WTC11 (cell line): ENCODE measurements at regions not wholly inside any gene's neighbourhood (a gene's known extent, or its start where the extent isn't known, plus 50 kb on each side); places are given as distances from the start of the nearest gene placed in this dataset.

Experiments
- ATAC-seq: fragments of 200-7000 bp; cut with Tn5 transposase; 2 replicates; pipeline ENCODE4 v1.10.0; 2021; ENCODE audit warnings: mild to moderate bottlenecking, moderate library complexity
- CTCF ChIA-PET: fragments of 300-600 bp; sonication (Branson Sonifier 250); formaldehyde crosslinking; loops from one replicate; lab custom pipeline; 2021; ENCODE audit warnings: antibody characterized with exemption; lab: Charles Lee
- POLR2A ChIA-PET: fragments of 350-600 bp; sonication (Branson Sonifier 250); formaldehyde crosslinking; loops from one replicate; lab custom pipeline; 2021; ENCODE audit warnings: antibody characterized with exemption; lab: Charles Lee
- DNase-seq: peaks from one replicate; pipeline ENCODE4 v3.0.0; 2021; ENCODE audit warnings: low spot score
- H3K27ac Mint-ChIP-seq: 2 replicates; pipeline ENCODE4 v1.8.0; 2021; ENCODE audit warnings: mixed read lengths
- H3K27me3 Mint-ChIP-seq: 2 replicates; pipeline ENCODE4 v1.8.0; 2021; ENCODE audit warnings: low read depth, mild to moderate bottlenecking, moderate library complexity, mixed read lengths
- H3K36me3 Mint-ChIP-seq: 2 replicates; pipeline ENCODE4 v1.8.0; 2021; ENCODE audit warnings: mixed read lengths
- H3K4me1 Mint-ChIP-seq: 2 replicates; pipeline ENCODE4 v1.8.0; 2022; ENCODE audit warnings: mixed read lengths
- H3K4me3 Mint-ChIP-seq: 2 replicates; pipeline ENCODE4 v1.8.0; 2021; ENCODE audit warnings: mild to moderate bottlenecking, moderate library complexity, mixed read lengths
- H3K9me3 Mint-ChIP-seq: 2 replicates; pipeline ENCODE4 v1.8.0; 2021; ENCODE audit warnings: mixed read lengths
- CBFB ChIP-seq: sonication (generic); formaldehyde crosslinking; IDR thresholded peaks from 2 replicates; pipeline ENCODE4 v1.8.1; 2022; ENCODE audit warnings: mild to moderate bottlenecking, low read depth, missing genetic modification reagents
- ESRRA ChIP-seq: sonication (generic); formaldehyde crosslinking; IDR thresholded peaks from 2 replicates; pipeline ENCODE4 v1.8.1; 2022; ENCODE audit warnings: mild to moderate bottlenecking, missing genetic modification reagents, borderline replicate concordance
- GRHL2 ChIP-seq: fragments of 250-450 bp; sonication (Bioruptor Pico); IDR thresholded peaks from 2 replicates; pipeline ENCODE4 v1.8.0; 2022; ENCODE audit warnings: mild to moderate bottlenecking, moderate library complexity; ENCODE audit not compliant: insufficient replicate concordance, severe bottlenecking
- IRF2 ChIP-seq: sonication (generic); formaldehyde crosslinking; IDR thresholded peaks from 2 replicates; pipeline ENCODE4 v1.8.0; 2022; ENCODE audit warnings: low read depth, missing genetic modification reagents, borderline replicate concordance
- JUN ChIP-seq: sonication (generic); formaldehyde crosslinking; IDR thresholded peaks from 2 replicates; pipeline ENCODE4 v1.8.0; 2023; ENCODE audit warnings: mild to moderate bottlenecking, missing genetic modification reagents
- MXD4 ChIP-seq: fragments of 250-450 bp; sonication (Bioruptor Pico); IDR thresholded peaks from 2 replicates; pipeline ENCODE4 v1.8.0; 2021; ENCODE audit warnings: mild to moderate bottlenecking, moderate library complexity, borderline replicate concordance
- NFATC4 ChIP-seq: fragments of 250-450 bp; sonication (Bioruptor Pico); IDR thresholded peaks from 2 replicates; pipeline ENCODE4 v1.9.0; 2021; ENCODE audit warnings: mild to moderate bottlenecking
- NR1H2 ChIP-seq: sonication (generic); formaldehyde crosslinking; IDR thresholded peaks from 2 replicates; pipeline ENCODE4 v1.9.0; 2021; ENCODE audit warnings: mild to moderate bottlenecking, moderate library complexity, missing genetic modification reagents
- OVOL2 ChIP-seq: fragments of 250-450 bp; sonication (Bioruptor Pico); IDR thresholded peaks from 2 replicates; pipeline ENCODE4 v1.9.0; 2021; ENCODE audit warnings: mild to moderate bottlenecking, borderline replicate concordance
- SOX15 ChIP-seq: fragments of 250-450 bp; sonication (Bioruptor Pico); IDR thresholded peaks from 2 replicates; pipeline ENCODE4 v1.9.0; 2021; ENCODE audit warnings: mild to moderate bottlenecking
- SP1 ChIP-seq: sonication (generic); formaldehyde crosslinking; conservative IDR thresholded peaks from 2 replicates; pipeline ENCODE4 v1.8.1; 2022; ENCODE audit warnings: missing genetic modification reagents
- TCF7 ChIP-seq: sonication (generic); formaldehyde crosslinking; IDR thresholded peaks from 2 replicates; pipeline ENCODE4 v1.8.0; 2022; ENCODE audit warnings: mild to moderate bottlenecking, low read depth, missing genetic modification reagents, moderate library complexity
- TP53 ChIP-seq: sonication (generic); formaldehyde crosslinking; IDR thresholded peaks from 2 replicates; pipeline ENCODE4 v1.8.1; 2023; ENCODE audit warnings: mild to moderate bottlenecking, missing genetic modification reagents
- ZNF121 ChIP-seq: sonication (generic); formaldehyde crosslinking; IDR thresholded peaks from 2 replicates; pipeline ENCODE4 v1.8.0; 2023; ENCODE audit warnings: missing genetic modification reagents
- ZNF138 ChIP-seq: sonication (generic); formaldehyde crosslinking; conservative IDR thresholded peaks from 2 replicates; pipeline ENCODE4 v1.8.1; 2022; ENCODE audit warnings: mild to moderate bottlenecking, moderate library complexity, missing genetic modification reagents
- TF ChIP-seq, protein P1 (sequence below): sonication (generic); formaldehyde crosslinking; IDR thresholded peaks from 2 replicates; pipeline ENCODE4 v1.8.1; 2022; ENCODE audit warnings: mild to moderate bottlenecking, missing genetic modification reagents, moderate library complexity, borderline replicate concordance
- TF ChIP-seq, protein P2 (sequence below): fragments of 250-450 bp; sonication (Bioruptor Pico); IDR thresholded peaks from 2 replicates; pipeline ENCODE4 v1.8.0; 2021; ENCODE audit warnings: mild to moderate bottlenecking
- TF ChIP-seq, protein P3 (sequence below): sonication (generic); formaldehyde crosslinking; conservative IDR thresholded peaks from 2 replicates; pipeline ENCODE4 v1.8.1; 2022; ENCODE audit warnings: mild to moderate bottlenecking, missing genetic modification reagents
- TF ChIP-seq, protein P4 (sequence below): fragments of 250-450 bp; sonication (Bioruptor Pico); IDR thresholded peaks from 2 replicates; pipeline ENCODE4 v1.9.0; 2021; ENCODE audit warnings: moderate library complexity, mild to moderate bottlenecking, inconsistent platforms, borderline replicate concordance
- TF ChIP-seq, protein P5 (sequence below): sonication (generic); formaldehyde crosslinking; IDR thresholded peaks from 2 replicates; pipeline ENCODE4 v1.8.0; 2022; ENCODE audit warnings: mild to moderate bottlenecking, missing genetic modification reagents
- TF ChIP-seq, protein P6 (sequence below): sonication (generic); formaldehyde crosslinking; IDR thresholded peaks from 2 replicates; pipeline ENCODE4 v1.8.1; 2022; ENCODE audit warnings: mild to moderate bottlenecking, moderate library complexity, missing genetic modification reagents
- TF ChIP-seq, protein P7 (sequence below): fragments of 250-450 bp; sonication (Bioruptor Pico); IDR thresholded peaks from 2 replicates; pipeline ENCODE4 v1.9.0; 2021; ENCODE audit warnings: mild to moderate bottlenecking, borderline replicate concordance

DNA sequence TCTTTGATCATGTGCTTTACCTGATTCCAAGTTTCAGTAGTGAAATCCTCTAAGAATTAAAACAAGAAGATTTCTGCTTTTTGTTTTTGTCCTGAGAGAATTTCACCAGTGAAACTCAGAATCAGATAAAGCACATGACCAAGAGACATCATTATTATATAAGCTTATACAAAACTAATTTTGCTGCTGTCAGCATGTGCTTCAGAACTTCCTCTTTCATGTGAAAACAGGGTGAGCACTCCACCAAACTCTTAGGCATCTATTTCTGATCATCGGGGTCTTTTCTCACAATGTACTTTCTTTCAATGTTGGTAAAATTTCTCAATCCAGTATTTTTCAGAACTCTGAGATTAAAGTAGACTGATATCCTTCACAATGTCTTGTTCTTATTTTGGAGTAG, 152.1 kb downstream of the SLC39A8 start:
- H3K27me3 Mint-ChIP-seq, result no peaks in the 10 kb centered on the region
- no peaks in the 10 kb centered on the region for H3K36me3 Mint-ChIP-seq
- peaks cover 26% of the 10 kb centered on the region for H3K4me1 Mint-ChIP-seq
- DNase-seq (no peak), ATAC-seq (no peak)
- peaks cover 7% of the 10 kb centered on the region for H3K9me3 Mint-ChIP-seq
- POLR2A ChIA-PET, result no interaction called here
- TF ChIP-seq, protein P1, sequence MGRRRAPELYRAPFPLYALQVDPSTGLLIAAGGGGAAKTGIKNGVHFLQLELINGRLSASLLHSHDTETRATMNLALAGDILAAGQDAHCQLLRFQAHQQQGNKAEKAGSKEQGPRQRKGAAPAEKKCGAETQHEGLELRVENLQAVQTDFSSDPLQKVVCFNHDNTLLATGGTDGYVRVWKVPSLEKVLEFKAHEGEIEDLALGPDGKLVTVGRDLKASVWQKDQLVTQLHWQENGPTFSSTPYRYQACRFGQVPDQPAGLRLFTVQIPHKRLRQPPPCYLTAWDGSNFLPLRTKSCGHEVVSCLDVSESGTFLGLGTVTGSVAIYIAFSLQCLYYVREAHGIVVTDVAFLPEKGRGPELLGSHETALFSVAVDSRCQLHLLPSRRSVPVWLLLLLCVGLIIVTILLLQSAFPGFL (CRISPR knock-in tag), result no peak
- CTCF ChIA-PET, result no interaction called here
- H3K4me3 Mint-ChIP-seq, result no peak overlapping the region
- H3K27ac Mint-ChIP-seq, result no peak overlapping the region

DNA sequence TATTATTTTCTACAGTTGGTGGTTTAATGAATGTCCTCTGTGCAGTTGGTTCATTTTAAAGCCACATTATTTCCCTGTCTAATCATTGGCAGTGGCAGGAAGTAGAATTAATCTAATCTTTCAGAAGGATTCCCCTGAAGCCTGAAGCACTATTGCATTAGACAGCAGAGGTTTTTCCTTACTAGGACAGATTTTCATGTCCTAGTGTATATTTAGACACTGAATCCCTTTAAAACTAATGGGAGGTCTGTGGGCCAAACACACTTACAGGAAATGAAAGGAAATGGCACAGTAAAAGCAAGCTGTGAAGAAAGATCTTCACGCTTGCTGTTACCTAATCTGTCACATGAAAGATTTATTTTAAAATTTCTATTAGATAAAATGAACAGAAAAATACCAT, 165.2 kb downstream of the SLC39A8 start:
- Mint-ChIP-seq H3K4me3 (no peak overlapping the region), H3K36me3 (no peaks in the 10 kb centered on the region), H3K27ac (no peak overlapping the region), H3K4me1 (no peaks in the 10 kb centered on the region), H3K27me3 (no peaks in the 10 kb centered on the region), H3K9me3 (peaks cover 15% of the 10 kb centered on the region)
- DNase-seq (no peak), ATAC-seq (no peak)
- TF ChIP-seq IRF2 (CRISPR knock-in tag), result no peak
- POLR2A ChIA-PET, result no interaction called here
- CTCF ChIA-PET, result no interaction called here

DNA sequence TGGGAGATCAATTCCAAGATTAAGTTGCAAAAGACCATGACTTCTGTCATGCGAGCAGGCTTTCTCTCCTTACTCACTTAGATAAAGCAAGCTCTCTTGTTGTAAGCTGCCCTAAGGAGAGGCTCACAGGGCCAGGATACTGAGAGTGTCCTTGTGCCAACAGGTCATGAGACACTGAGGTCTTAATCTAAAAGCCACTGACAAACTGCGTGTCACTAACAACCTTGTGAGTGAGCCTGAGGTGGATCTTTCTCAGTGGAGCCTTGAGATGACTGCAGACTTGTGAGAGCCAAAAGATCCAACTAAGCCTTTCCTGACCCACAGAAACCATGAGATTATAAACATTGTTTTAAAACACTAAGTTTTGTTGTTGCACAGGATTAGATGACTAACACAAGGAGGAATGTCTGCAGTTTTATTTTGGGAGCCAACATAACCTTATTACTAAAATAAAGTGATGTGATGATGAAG, 170.5 kb downstream of the SLC39A8 start:
- H3K4me1 Mint-ChIP-seq, result 0 out of 2 replicates have a peak, but pooled peaks cover under 1% of the 10 kb centered on the region
- no peak overlapping the region for H3K27ac Mint-ChIP-seq
- POLR2A ChIA-PET, result no interaction called here
- DNase-seq (no peak), ATAC-seq (no peak)
- no peaks in the 10 kb centered on the region for H3K36me3 Mint-ChIP-seq
- TF ChIP-seq NFATC4 (CRISPR knock-in tag), result no peak
- TF ChIP-seq ZNF121, result no peak
- TF ChIP-seq ZNF138 (CRISPR knock-in tag), result no peak
- TF ChIP-seq, protein P2, sequence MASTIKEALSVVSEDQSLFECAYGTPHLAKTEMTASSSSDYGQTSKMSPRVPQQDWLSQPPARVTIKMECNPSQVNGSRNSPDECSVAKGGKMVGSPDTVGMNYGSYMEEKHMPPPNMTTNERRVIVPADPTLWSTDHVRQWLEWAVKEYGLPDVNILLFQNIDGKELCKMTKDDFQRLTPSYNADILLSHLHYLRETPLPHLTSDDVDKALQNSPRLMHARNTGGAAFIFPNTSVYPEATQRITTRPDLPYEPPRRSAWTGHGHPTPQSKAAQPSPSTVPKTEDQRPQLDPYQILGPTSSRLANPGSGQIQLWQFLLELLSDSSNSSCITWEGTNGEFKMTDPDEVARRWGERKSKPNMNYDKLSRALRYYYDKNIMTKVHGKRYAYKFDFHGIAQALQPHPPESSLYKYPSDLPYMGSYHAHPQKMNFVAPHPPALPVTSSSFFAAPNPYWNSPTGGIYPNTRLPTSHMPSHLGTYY (CRISPR knock-in tag), result no peak
- TF ChIP-seq, protein P3, sequence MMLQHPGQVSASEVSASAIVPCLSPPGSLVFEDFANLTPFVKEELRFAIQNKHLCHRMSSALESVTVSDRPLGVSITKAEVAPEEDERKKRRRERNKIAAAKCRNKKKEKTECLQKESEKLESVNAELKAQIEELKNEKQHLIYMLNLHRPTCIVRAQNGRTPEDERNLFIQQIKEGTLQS (CRISPR knock-in tag), result no peak
- TF ChIP-seq, protein P4, sequence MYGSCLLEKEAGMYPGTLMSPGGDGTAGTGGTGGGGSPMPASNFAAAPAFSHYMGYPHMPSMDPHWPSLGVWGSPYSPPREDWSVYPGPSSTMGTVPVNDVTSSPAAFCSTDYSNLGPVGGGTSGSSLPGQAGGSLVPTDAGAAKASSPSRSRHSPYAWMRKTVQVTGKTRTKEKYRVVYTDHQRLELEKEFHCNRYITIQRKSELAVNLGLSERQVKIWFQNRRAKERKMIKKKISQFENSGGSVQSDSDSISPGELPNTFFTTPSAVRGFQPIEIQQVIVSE (CRISPR knock-in tag), result no peak
- no peak for TF ChIP-seq TP53 (CRISPR knock-in tag)
- no peak for TF ChIP-seq CBFB (CRISPR knock-in tag)
- TF ChIP-seq JUN (CRISPR knock-in tag), result no peak
- TF ChIP-seq, protein P5, sequence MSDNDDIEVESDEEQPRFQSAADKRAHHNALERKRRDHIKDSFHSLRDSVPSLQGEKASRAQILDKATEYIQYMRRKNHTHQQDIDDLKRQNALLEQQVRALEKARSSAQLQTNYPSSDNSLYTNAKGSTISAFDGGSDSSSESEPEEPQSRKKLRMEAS, result no peak
- no peak for TF ChIP-seq MXD4
- TF ChIP-seq TCF7, result no peak
- no peak for TF ChIP-seq ESRRA (CRISPR knock-in tag)
- no peak for TF ChIP-seq SP1 (CRISPR knock-in tag)
- CTCF ChIA-PET, result no interaction called here
- no peaks in the 10 kb centered on the region for H3K9me3 Mint-ChIP-seq
- no peak overlapping the region for H3K4me3 Mint-ChIP-seq
- H3K27me3 Mint-ChIP-seq, result no peaks in the 10 kb centered on the region

DNA sequence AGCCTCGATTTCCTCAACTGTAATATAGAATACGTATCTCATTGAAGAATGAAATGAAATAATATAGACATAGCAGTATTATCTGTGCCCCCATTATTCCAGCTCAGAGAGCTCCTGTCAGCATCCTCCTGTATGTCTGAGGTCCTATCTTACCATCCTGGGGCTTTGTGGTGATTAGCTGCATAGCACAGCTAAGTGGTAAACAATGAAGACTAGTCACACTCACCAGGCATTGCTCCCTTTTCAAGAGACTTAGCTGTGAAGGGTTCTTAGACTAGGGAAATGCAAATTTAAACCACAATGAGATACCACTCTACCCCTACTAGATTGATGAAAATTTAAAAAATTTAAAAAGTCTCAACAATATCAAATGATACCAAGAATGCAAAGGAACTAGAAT, 172.9 kb downstream of the SLC39A8 start:
- peak; percentile 88 for ATAC-seq
- Mint-ChIP-seq H3K27me3 (no peaks in the 10 kb centered on the region), H3K4me3 (no peak overlapping the region), H3K4me1 (peaks cover 4% of the 10 kb centered on the region; the same call in 1 of the 2 replicates), H3K27ac (no peak overlapping the region), H3K36me3 (no peaks in the 10 kb centered on the region), H3K9me3 (no peaks in the 10 kb centered on the region)
- POLR2A ChIA-PET, result no interaction called here
- DNase-seq, result no peak
- CTCF ChIA-PET, result interaction anchor here (0.6 to 1.0 kb wide), 2 partner anchors 83 to 162 kb away, joined by 3 read pairs; no protein-coding TSS in a partner anchor
- TF ChIP-seq NR1H2 (CRISPR knock-in tag) (no peak), SOX15 (CRISPR knock-in tag) (no peak), MXD4 (no peak), OVOL2 (no peak), GRHL2 (CRISPR knock-in tag) (no peak), ZNF138 (CRISPR knock-in tag) (no peak)
- TF ChIP-seq, protein P6, sequence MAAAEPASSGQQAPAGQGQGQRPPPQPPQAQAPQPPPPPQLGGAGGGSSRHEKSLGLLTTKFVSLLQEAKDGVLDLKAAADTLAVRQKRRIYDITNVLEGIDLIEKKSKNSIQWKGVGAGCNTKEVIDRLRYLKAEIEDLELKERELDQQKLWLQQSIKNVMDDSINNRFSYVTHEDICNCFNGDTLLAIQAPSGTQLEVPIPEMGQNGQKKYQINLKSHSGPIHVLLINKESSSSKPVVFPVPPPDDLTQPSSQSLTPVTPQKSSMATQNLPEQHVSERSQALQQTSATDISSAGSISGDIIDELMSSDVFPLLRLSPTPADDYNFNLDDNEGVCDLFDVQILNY (CRISPR knock-in tag), result no peak
- TF ChIP-seq, protein P7, sequence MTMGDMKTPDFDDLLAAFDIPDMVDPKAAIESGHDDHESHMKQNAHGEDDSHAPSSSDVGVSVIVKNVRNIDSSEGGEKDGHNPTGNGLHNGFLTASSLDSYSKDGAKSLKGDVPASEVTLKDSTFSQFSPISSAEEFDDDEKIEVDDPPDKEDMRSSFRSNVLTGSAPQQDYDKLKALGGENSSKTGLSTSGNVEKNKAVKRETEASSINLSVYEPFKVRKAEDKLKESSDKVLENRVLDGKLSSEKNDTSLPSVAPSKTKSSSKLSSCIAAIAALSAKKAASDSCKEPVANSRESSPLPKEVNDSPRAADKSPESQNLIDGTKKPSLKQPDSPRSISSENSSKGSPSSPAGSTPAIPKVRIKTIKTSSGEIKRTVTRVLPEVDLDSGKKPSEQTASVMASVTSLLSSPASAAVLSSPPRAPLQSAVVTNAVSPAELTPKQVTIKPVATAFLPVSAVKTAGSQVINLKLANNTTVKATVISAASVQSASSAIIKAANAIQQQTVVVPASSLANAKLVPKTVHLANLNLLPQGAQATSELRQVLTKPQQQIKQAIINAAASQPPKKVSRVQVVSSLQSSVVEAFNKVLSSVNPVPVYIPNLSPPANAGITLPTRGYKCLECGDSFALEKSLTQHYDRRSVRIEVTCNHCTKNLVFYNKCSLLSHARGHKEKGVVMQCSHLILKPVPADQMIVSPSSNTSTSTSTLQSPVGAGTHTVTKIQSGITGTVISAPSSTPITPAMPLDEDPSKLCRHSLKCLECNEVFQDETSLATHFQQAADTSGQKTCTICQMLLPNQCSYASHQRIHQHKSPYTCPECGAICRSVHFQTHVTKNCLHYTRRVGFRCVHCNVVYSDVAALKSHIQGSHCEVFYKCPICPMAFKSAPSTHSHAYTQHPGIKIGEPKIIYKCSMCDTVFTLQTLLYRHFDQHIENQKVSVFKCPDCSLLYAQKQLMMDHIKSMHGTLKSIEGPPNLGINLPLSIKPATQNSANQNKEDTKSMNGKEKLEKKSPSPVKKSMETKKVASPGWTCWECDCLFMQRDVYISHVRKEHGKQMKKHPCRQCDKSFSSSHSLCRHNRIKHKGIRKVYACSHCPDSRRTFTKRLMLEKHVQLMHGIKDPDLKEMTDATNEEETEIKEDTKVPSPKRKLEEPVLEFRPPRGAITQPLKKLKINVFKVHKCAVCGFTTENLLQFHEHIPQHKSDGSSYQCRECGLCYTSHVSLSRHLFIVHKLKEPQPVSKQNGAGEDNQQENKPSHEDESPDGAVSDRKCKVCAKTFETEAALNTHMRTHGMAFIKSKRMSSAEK (CRISPR knock-in tag), result no peak
